Cardiac muscle cell (in vitro differentiated cells and primary cell): ENCODE measurements at regions not wholly inside any gene's neighbourhood (a gene's known extent, or its start where the extent isn't known, plus 50 kb on each side); places are given as distances from the start of the nearest gene placed in this dataset.

Experiments used
- DNase-seq, 2 donors: peaks; one replicate each; pipeline versions ENCODE4 v3.0.0 to v3.0.0-alpha.2; 2010 to 2017; ENCODE audit warnings: low read depth in 1 of 2, low spot score in 1 of 2
- H3K27ac ChIP-seq: fragments of 200-600 bp; sonication (generic); 2 replicates; pipeline ENCODE4 v1.5.1; 2016
- H3K27me3 ChIP-seq: fragments of 200-600 bp; sonication (generic); 2 replicates; pipeline ENCODE4 v1.6.0; 2016; ENCODE audit warnings: control low read depth
- H3K36me3 ChIP-seq: fragments of 200-600 bp; sonication (generic); 2 replicates; pipeline ENCODE4 v1.5.1; 2016; ENCODE audit warnings: control low read depth
- H3K4me1 ChIP-seq: fragments of 200-600 bp; sonication (generic); 2 replicates; pipeline ENCODE4 v1.8.1; 2017; ENCODE audit warnings: low read depth, mild to moderate bottlenecking, mixed run types
- H3K4me3 ChIP-seq: fragments of 200-600 bp; sonication (generic); 2 replicates; pipeline ENCODE4 v1.5.1; 2016; ENCODE audit warnings: mild to moderate bottlenecking
- H3K9me3 ChIP-seq: fragments of 200-600 bp; sonication (generic); 2 replicates; pipeline ENCODE4 v1.5.1; 2017; ENCODE audit warnings: low read depth, mild to moderate bottlenecking, control low read depth
- TF ChIP-seq, protein P1 (sequence below): IDR thresholded peaks from 2 replicates; pipeline ENCODE4 v1.5.1; 2012; ENCODE audit warnings: low read depth, mild to moderate bottlenecking, low read length

GRCh38 chr18:45303026-45303425, 312.2 kb upstream of the SLC14A2 start:
- no peak overlapping the region for H3K27ac ChIP-seq
- no peaks in the 10 kb centered on the region for H3K9me3 ChIP-seq
- H3K36me3 ChIP-seq = no peaks in the 10 kb centered on the region
- H3K4me3 ChIP-seq = no peak overlapping the region
- peaks cover 4% of the 10 kb centered on the region for H3K4me1 ChIP-seq
- H3K27me3 ChIP-seq = no peaks in the 10 kb centered on the region
- no peak for DNase-seq
- TF ChIP-seq, protein P1, sequence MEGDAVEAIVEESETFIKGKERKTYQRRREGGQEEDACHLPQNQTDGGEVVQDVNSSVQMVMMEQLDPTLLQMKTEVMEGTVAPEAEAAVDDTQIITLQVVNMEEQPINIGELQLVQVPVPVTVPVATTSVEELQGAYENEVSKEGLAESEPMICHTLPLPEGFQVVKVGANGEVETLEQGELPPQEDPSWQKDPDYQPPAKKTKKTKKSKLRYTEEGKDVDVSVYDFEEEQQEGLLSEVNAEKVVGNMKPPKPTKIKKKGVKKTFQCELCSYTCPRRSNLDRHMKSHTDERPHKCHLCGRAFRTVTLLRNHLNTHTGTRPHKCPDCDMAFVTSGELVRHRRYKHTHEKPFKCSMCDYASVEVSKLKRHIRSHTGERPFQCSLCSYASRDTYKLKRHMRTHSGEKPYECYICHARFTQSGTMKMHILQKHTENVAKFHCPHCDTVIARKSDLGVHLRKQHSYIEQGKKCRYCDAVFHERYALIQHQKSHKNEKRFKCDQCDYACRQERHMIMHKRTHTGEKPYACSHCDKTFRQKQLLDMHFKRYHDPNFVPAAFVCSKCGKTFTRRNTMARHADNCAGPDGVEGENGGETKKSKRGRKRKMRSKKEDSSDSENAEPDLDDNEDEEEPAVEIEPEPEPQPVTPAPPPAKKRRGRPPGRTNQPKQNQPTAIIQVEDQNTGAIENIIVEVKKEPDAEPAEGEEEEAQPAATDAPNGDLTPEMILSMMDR = no peak

- Histone ChIP-seq H3K36me3 (no peaks in the 10 kb centered on the region), H3K27ac (no peak overlapping the region), H3K9me3 (no peaks in the 10 kb centered on the region), H3K4me1 (no peaks in the 10 kb centered on the region), H3K27me3 (no peaks in the 10 kb centered on the region), H3K4me3 (no peak overlapping the region)
- no peak for DNase-seq
- TF ChIP-seq, protein P1 = no peak
Measured at GRCh38 chr18:45304558-45304957, 310.7 kb upstream of the SLC14A2 start.

DNA sequence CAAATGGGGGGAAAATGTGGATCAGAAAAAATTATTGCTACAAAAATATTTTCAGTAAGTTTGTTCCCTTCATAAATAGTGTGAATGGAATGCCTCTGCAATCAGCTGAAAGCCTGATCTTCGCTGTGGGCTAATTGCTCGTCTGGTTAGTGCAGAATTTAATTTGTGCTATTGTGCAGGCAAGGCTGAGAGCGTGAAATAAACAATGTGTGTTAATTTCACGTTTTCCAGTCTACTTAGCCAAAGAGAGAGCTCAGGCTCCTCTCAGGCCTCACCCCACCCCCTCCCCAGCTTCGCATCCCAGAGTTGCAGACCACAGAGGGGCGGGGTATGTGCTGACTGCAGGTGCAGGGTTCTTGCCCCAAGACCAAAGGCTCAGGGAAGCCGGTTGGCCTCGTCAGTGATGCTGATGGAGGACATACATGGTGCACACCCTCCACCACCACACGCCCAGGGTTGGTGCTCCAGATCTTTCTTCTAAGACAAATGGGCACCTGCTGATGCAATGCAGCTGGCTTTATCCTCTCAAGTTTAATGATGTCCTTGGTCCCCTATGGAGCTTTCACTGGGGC, 302.6 kb upstream of the SLC14A2 start:
- no peak overlapping the region for H3K27ac ChIP-seq
- no peaks in the 10 kb centered on the region for H3K9me3 ChIP-seq
- no peaks in the 10 kb centered on the region for H3K4me1 ChIP-seq
- H3K27me3 ChIP-seq = no peaks in the 10 kb centered on the region
- no peak overlapping the region for H3K4me3 ChIP-seq
- TF ChIP-seq, protein P1 = no peak
- no peaks in the 10 kb centered on the region for H3K36me3 ChIP-seq
- DNase-seq = no peak

GRCh38 chr18:45316127-45316526, 299.1 kb upstream of the SLC14A2 start:
- TF ChIP-seq, protein P1 = no peak
- no peaks in the 10 kb centered on the region for H3K9me3 ChIP-seq
- no peaks in the 10 kb centered on the region for H3K36me3 ChIP-seq
- no peak overlapping the region for H3K27ac ChIP-seq
- peaks cover 1% of the 10 kb centered on the region for H3K4me1 ChIP-seq
- H3K4me3 ChIP-seq = no peak overlapping the region
- no peak for DNase-seq
- H3K27me3 ChIP-seq = no peaks in the 10 kb centered on the region

GRCh38 chr18:45317948-45318640, 297.2 kb upstream of the SLC14A2 start:
- TF ChIP-seq, protein P1 = no peak
- no peaks in the 10 kb centered on the region for H3K36me3 ChIP-seq
- H3K4me3 ChIP-seq = no peak overlapping the region
- no peaks in the 10 kb centered on the region for H3K9me3 ChIP-seq
- peaks cover 13% of the 10 kb centered on the region for H3K4me1 ChIP-seq
- H3K27me3 ChIP-seq = no peaks in the 10 kb centered on the region
- H3K27ac ChIP-seq = no peak overlapping the region
- DNase-seq = no peak
